Activated naive CD8-positive, alpha-beta T cell treated with anti-CD3 and anti-CD28 coated beads, Interleukin-2, amount 10 ng/mL, durations not matched to agents 7 days and 5 days (primary cell): ENCODE measurements at regions not wholly inside any gene's neighbourhood (a gene's known extent, or its start where the extent isn't known, plus 50 kb on each side); places are given as distances from the start of the nearest gene placed in this dataset.
A peak's percentile ranks its signal among the peaks of the same experiment; 100 is the strongest.
"Not testable (repeated sequence)": the region's sequence is repeated elsewhere in the genome, so short reads cannot be mapped to it uniquely, and the experiment has no call there.

Source experiments
- ATAC-seq: fragments of 150-1000 bp; cut with Tn5 transposase; one replicate; pipeline ENCODE4 v1.10.0; 2021; ENCODE audit warnings: low read depth, moderate library complexity
- POLR2A ChIA-PET: fragments of 350-600 bp; sonication (Branson Sonifier 250); formaldehyde crosslinking; loops from one replicate; lab custom pipeline; 2021; ENCODE audit warnings: antibody characterized with exemption; lab: Charles Lee
- DNase-seq: peaks from one replicate; pipeline ENCODE4 v3.0.0; 2021
- H3K27ac Mint-ChIP-seq: one replicate; pipeline ENCODE4 v1.8.0; 2022; ENCODE audit warnings: mild to moderate bottlenecking, mixed read lengths
- H3K27me3 Mint-ChIP-seq: one replicate; pipeline ENCODE4 v1.8.0; 2022; ENCODE audit warnings: mild to moderate bottlenecking, moderate library complexity, mixed read lengths
- H3K36me3 Mint-ChIP-seq: one replicate; pipeline ENCODE4 v1.8.0; 2021; ENCODE audit warnings: mild to moderate bottlenecking, mixed read lengths
- H3K4me1 Mint-ChIP-seq: one replicate; pipeline ENCODE4 v1.8.0; 2021; ENCODE audit warnings: mixed read lengths
- H3K4me3 Mint-ChIP-seq: one replicate; pipeline ENCODE4 v1.8.0; 2022; ENCODE audit warnings: mild to moderate bottlenecking, moderate library complexity, mixed read lengths
- H3K9me3 Mint-ChIP-seq: one replicate; pipeline ENCODE4 v1.8.0; 2021; ENCODE audit warnings: mixed read lengths

DNA sequence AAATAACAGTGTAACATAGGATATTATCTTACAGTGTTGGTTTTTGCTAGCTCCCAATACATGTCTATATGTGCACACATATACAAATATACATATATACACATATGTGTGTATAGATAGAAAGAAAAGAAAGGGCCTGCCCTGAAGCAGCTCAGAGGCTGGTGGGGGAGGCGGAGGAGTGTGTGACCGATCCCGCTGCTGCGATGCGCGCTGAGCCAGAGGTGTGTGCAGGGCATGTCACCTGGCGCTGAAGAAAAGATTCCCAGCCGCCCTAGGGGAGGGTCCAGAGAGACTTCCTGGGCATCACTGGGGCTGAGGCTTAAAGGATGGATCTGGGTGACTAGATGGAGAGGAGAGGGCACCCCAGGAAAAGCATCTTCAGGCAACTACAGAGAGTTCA is 110.2 kb downstream of the FAM50B start:
- H3K36me3 Mint-ChIP-seq, result peaks cover 6% of the 10 kb centered on the region
- H3K27me3 Mint-ChIP-seq, result peaks cover 4% of the 10 kb centered on the region
- H3K9me3 Mint-ChIP-seq, result peaks cover 7% of the 10 kb centered on the region
- H3K27ac Mint-ChIP-seq, result no peak overlapping the region
- peaks cover 4% of the 10 kb centered on the region for H3K4me1 Mint-ChIP-seq
- no peak overlapping the region for H3K4me3 Mint-ChIP-seq
- POLR2A ChIA-PET, result no interaction called here
- no peak for ATAC-seq
- no peak for DNase-seq

DNA sequence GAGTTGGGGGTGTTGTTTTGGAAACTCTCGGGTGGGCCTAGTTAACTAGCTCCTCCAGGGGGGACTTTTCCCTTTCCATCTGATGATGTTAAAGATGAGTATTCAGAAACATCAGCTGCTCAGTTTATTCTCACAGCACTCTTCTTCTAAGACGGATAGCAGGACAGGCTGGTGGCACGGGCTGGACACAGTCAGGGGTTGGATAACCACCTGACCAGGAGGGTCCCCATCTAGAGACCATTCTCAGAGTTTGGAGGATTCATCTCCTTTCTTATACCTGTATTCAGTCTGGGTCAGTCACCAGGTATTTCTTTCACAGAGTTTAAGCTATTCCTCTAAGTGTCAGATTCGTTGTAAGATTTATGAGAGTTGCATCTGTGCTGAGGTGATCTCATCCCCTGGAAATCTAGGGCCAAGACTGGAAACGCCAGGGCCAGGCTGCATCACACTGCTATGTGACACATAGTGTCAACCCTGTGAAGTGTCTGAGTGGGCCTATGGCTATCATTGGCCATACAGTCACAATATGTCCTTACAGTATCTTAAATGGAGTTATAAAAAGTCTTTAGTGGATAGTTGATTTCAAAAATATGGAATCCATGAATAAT is 111.7 kb downstream of the FAM50B start:
- no peak for DNase-seq
- Mint-ChIP-seq H3K27me3 (peaks cover 2% of the 10 kb centered on the region), H3K4me1 (peaks cover 4% of the 10 kb centered on the region), H3K36me3 (peaks cover 5% of the 10 kb centered on the region), H3K27ac (no peak overlapping the region), H3K4me3 (no peak overlapping the region), H3K9me3 (peaks cover 6% of the 10 kb centered on the region)
- ATAC-seq, result no peak
- POLR2A ChIA-PET, result no interaction called here

DNA sequence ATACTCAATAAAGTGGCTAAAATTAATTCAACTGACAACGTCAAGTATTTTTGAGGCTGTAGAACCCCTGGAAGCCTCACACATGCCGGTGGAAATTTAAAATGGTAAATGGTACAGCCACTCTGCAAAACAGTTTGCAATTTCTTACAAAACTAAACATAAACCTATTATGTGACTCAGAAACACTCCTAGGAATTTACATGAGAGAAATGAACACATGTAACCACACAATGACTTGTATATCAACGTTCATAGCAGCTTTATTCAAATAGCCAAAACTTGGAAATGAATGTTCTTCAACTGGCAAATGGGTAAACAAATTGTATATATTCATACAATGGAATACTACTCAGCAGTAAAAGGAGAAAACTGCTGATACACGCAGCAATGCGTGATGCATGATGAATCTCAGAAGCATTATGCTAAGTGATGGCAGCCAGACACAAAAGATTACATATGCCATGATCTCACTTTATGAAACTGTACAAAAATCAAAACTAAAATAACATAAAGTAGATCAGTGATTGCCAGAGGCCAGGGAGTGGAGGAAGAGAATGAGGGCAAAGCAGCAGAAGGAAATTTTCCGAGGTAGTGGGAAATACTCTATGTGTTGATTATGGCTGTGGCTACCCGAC is 112.5 kb downstream of the FAM50B start:
- Mint-ChIP-seq H3K27me3 (no peaks in the 10 kb centered on the region), H3K9me3 (peaks cover 5% of the 10 kb centered on the region), H3K4me1 (peaks cover 4% of the 10 kb centered on the region), H3K4me3 (no peak overlapping the region), H3K27ac (no peak overlapping the region), H3K36me3 (peaks cover 4% of the 10 kb centered on the region)
- ATAC-seq (no peak), DNase-seq (no peak)
- POLR2A ChIA-PET, result no interaction called here

DNA sequence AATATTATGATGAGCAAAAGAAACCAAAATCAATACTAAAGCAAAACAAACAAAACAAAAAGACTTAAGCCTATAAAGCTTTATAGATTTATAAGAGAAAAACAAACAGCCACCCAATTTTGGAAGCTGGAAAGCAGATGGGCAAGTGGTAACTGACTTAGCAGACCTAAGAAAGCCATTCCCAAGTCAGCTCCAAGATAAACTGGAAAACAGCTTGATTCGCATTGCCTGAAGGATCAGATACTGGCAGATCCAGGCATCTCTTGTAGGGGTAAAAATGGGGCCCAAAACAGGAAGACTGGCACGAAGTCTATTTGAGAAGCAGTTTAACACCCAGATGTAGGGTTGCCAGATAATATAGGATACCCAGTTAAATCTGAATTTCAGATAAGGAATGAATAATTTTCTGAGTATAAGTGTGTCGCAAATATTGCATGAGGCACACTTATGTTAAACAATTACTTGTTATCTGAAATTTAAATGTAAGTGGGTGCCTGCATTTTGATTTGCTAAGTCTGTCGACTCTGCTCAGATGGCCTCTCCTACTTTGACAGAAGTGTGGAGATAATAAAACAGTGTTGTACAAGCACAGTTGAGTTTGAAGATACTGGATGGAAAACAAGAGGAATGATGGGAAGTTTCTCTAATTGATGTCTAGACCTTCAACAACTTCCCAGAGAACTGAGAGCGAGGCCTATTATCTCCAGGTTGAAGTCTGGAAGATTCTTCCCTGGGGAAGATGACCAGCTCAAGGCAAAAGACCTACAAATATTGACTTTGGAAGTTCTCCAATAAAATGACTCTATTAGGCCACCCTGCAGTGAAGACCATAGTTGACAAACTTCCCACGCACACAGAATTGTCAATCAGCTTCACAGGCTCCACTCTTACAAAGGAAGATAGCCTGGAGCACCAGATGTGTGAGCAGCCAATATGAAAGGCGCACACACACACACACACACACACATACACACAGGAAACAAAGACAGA is 113.4 kb downstream of the FAM50B start:
- ATAC-seq (no peak), DNase-seq (no peak)
- H3K9me3 Mint-ChIP-seq, result peaks cover 5% of the 10 kb centered on the region
- peaks cover 4% of the 10 kb centered on the region for H3K36me3 Mint-ChIP-seq
- H3K4me1 Mint-ChIP-seq, result peaks cover 4% of the 10 kb centered on the region
- no peaks in the 10 kb centered on the region for H3K27me3 Mint-ChIP-seq
- H3K4me3 Mint-ChIP-seq, result no peak overlapping the region
- no peak overlapping the region for H3K27ac Mint-ChIP-seq
- POLR2A ChIA-PET, result no interaction called here

DNA sequence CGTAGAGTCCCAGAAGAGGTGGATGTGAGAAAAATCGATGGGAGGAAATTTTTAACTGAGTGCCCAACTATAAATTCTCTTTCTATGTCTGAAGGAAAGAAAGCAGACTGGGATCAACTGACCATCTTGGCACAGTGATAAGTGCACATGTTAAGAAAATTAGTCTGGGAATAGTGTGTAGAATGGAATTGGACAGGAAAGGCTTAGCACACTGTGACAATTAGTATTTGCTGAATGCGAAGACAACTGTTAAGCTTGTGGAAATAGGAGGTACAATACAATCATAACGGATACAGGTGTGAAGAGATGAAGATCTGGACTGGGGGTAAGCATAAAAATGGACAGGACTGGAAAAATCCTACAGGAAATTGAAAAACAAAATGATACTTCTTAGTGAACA is 114.3 kb downstream of the FAM50B start:
- H3K4me3 Mint-ChIP-seq, result no peak overlapping the region
- POLR2A ChIA-PET, result no interaction called here
- no peaks in the 10 kb centered on the region for H3K27me3 Mint-ChIP-seq
- no peak overlapping the region for H3K27ac Mint-ChIP-seq
- ATAC-seq, result no peak
- H3K36me3 Mint-ChIP-seq, result no peaks in the 10 kb centered on the region
- no peaks in the 10 kb centered on the region for H3K4me1 Mint-ChIP-seq
- no peak for DNase-seq
- no peaks in the 10 kb centered on the region for H3K9me3 Mint-ChIP-seq

DNA sequence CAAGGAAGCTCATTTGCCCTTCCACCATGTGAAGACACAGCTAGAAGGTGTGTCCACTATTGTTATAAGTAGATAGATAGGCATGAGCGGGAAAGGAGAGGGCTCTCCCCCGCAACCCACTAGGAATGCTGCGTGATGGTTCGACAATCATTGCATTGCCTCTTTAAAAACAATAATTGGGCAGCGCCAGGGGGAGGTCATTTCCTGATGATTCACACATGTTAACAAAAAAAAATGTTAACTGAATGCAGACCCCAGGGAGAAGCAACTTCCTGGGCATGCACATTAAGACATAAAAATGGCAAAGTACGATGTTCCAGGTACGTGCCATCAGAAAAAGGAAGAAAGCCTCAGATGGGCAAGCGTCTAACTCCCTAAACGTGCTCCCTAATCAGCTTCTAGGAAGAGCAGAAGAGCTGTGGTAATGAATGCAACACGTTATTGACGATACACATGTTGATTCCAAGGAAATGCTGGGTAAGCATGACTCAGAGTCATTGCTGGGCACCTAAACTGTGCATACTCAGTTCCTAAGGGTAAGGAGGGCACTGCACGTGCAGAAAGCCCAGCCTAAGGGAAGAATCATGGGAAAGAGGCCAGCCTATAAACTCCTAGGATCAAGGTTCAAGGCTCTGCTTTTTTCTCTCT is 113.7 kb downstream of the FAM217A start:
- Mint-ChIP-seq H3K36me3 (no peaks in the 10 kb centered on the region), H3K9me3 (no peaks in the 10 kb centered on the region), H3K27ac (no peak overlapping the region), H3K4me1 (no peaks in the 10 kb centered on the region), H3K4me3 (no peak overlapping the region), H3K27me3 (no peaks in the 10 kb centered on the region)
- ATAC-seq (no peak), DNase-seq (no peak)
- POLR2A ChIA-PET, result no interaction called here

DNA sequence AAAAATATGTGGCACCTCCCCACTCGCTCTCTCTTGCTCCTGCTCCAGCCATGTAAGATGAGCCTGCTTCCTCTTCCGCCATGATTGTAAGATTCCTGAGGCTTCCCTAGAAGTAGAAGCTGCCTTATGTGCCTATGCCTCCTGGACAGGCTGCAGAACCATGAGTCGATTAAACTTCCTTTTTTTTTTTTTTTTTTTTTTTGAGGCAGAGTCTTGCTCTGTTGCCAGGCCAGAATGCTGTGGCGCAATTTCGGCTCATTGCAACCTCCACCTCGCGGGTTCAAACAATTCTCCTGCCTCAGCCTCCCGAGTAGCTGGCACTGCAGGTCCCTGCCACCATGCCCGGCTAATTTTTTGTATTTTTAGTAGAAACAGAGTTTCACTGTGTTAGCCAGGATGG is 112.5 kb downstream of the FAM217A start:
- no peak for ATAC-seq
- H3K4me1 Mint-ChIP-seq, result no peaks in the 10 kb centered on the region
- no peaks in the 10 kb centered on the region for H3K27me3 Mint-ChIP-seq

DNA sequence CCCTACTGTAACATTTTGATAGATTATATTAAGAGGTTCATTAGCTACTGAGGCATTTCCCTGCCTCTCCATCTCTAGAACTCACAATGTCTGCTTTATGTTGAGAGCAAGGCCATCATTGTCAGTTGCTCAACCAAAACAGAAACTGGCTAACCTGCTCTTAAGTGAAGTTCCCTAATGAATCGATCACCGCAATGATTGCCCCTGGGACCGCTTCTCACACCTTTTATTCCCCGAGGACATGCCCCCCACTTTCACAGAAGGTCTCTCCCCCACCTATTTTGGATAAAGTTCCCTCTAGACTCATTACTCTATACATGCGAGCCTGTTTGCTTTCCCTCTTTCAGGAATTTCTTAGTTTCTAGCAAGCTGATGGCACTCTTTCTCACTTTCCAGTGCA is 108.8 kb downstream of the FAM217A start:
- no peaks in the 10 kb centered on the region for H3K36me3 Mint-ChIP-seq

More for the DNA sequence above, 112.5 kb downstream of the FAM217A start:
- POLR2A ChIA-PET, result interaction anchor here (0.7 kb wide), 1 partner anchor 720 kb away, joined by 3 read pairs; no protein-coding TSS in a partner anchor
- H3K36me3 Mint-ChIP-seq, result no peaks in the 10 kb centered on the region
- no peak overlapping the region for H3K4me3 Mint-ChIP-seq
- no peak overlapping the region for H3K27ac Mint-ChIP-seq
- no peak for DNase-seq
- H3K9me3 Mint-ChIP-seq, result no peaks in the 10 kb centered on the region

DNA sequence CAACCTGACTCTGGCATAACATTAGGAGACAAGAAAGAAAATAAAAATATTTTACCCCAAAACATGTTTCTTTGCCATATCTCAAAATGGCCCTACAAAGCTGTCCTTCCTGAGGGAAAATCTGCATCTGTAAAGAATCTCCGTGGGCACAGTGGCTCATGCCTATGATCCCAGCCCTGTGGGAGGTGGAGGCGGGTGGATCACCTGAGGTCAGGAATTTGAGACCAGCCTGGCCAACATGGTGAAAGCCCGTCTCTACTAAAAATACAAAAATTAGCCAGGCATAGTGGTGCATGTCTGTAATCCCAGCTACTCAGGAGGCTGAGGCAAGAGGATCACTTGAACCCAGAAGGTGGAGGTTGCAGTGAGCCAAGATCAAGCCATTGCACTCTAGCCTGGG is 105.8 kb downstream of the FAM217A start:
- POLR2A ChIA-PET, DNase-seq, H3K27ac Mint-ChIP-seq, H3K4me3 Mint-ChIP-seq, H3K4me1 Mint-ChIP-seq, H3K9me3 Mint-ChIP-seq, H3K36me3 Mint-ChIP-seq, ATAC-seq: not testable (repeated sequence)
- H3K27me3 Mint-ChIP-seq, result peaks cover 13% of the 10 kb centered on the region

More for the DNA sequence above, 108.8 kb downstream of the FAM217A start:
- DNase-seq (no peak), ATAC-seq (no peak)
- H3K27me3 Mint-ChIP-seq, result peaks cover 8% of the 10 kb centered on the region
- no peaks in the 10 kb centered on the region for H3K4me1 Mint-ChIP-seq
- H3K9me3 Mint-ChIP-seq, result no peaks in the 10 kb centered on the region
- POLR2A ChIA-PET, result no interaction called here
- no peak overlapping the region for H3K27ac Mint-ChIP-seq
- H3K4me3 Mint-ChIP-seq, result no peak overlapping the region

DNA sequence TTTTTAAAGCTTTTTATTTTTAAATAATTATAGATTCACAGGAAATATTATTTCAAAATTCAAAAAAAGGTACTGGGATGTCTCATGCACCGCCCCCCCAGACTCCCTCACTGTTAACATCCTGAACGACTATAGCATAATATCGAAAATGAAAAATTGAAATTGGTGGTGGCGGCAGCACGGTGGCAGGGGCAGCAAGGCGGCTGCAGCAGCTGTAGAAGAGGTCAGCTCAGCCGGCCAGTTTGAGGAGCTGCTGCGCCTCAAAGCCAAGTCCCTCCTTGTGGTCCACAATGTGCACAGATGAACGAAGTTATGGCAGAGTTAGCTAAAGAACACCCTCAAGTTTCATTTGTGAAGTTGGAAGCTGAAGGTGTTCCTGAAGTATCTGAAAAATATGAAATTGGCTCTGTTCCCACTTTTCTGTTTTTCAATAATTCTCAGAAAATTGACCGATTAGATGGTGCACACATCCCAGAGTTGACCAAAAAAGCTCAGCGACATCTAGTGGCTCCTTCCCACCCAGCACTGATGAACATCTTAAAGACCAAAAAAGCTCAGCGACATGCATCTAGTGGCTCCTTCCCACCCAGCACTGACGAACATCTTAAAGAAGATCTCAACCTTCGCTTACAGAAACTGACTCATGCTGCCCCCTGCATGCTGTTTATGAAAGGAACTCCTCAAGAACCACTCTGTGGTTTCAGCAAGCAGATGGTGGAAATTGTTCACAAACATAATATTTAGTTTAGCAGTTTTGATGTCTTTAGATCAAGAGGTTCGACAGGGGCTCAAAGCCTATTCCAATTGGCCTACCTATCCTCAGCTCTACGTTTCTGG is 100.8 kb downstream of the FAM217A start:
- peaks cover 11% of the 10 kb centered on the region for H3K27me3 Mint-ChIP-seq
- H3K9me3 Mint-ChIP-seq, result no peaks in the 10 kb centered on the region
- POLR2A ChIA-PET, result no interaction called here
- peaks cover 4% of the 10 kb centered on the region for H3K36me3 Mint-ChIP-seq
- no peak for DNase-seq
- H3K27ac Mint-ChIP-seq, result no peak overlapping the region
- peak; percentile 98 for ATAC-seq
- peaks cover 6% of the 10 kb centered on the region for H3K4me1 Mint-ChIP-seq
- no peak overlapping the region for H3K4me3 Mint-ChIP-seq

DNA sequence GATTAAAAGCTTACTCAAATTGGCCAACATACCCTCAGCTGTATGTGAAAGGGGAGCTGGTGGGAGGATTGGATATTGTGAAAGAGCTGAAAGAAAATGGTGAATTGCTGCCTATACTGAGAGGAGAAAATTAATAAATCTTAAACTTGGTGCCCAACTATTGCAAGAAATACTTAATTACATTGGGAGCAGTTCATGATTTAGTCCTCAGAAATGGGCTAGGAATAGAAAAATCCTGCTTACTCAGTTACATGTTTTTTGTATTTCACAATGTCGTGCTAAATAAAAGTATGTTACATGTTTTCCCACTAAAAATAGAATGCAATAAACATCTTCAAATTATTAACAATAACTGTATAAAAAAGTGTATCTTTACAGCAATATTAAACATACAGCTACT is 100.0 kb downstream of the FAM217A start:
- POLR2A ChIA-PET, result interaction anchor here (1.0 kb wide), 1 partner anchor 12 kb away, joined by 3 read pairs; no protein-coding TSS in a partner anchor
- peaks cover 11% of the 10 kb centered on the region for H3K27me3 Mint-ChIP-seq
- H3K4me1 Mint-ChIP-seq, H3K4me3 Mint-ChIP-seq, DNase-seq, H3K36me3 Mint-ChIP-seq, H3K9me3 Mint-ChIP-seq, ATAC-seq, H3K27ac Mint-ChIP-seq: not testable (repeated sequence)

DNA sequence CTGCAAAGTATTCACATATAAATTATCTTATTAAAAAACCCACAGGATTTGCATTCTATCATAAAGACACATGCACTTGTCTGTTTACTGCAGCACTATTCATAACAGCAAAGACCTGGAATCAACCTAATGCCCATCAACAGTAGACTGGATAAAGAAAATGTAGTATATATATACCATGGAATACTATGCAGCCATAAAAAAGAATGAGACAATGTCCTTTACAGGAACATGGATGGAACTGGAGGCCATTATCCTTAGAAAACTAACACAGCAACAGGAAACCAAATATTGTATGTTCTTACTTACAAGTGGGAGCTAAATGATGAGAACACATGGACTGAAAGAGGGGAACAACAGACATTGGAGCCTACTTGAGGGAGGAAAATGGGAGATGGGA is 97.0 kb downstream of the FAM217A start:
- POLR2A ChIA-PET, result no interaction called here
- Mint-ChIP-seq H3K4me3 (no peak overlapping the region), H3K36me3 (peaks cover 8% of the 10 kb centered on the region), H3K9me3 (no peaks in the 10 kb centered on the region), H3K4me1 (peaks cover 6% of the 10 kb centered on the region), H3K27ac (no peak overlapping the region), H3K27me3 (peaks cover under 1% of the 10 kb centered on the region)
- ATAC-seq (no peak), DNase-seq (no peak)
